ENCODE measurements at regions not wholly inside any gene's neighbourhood (a gene's known extent, or its start where the extent isn't known, plus 50 kb on each side); places are given as distances from the start of the nearest gene placed in this dataset.

DNA sequence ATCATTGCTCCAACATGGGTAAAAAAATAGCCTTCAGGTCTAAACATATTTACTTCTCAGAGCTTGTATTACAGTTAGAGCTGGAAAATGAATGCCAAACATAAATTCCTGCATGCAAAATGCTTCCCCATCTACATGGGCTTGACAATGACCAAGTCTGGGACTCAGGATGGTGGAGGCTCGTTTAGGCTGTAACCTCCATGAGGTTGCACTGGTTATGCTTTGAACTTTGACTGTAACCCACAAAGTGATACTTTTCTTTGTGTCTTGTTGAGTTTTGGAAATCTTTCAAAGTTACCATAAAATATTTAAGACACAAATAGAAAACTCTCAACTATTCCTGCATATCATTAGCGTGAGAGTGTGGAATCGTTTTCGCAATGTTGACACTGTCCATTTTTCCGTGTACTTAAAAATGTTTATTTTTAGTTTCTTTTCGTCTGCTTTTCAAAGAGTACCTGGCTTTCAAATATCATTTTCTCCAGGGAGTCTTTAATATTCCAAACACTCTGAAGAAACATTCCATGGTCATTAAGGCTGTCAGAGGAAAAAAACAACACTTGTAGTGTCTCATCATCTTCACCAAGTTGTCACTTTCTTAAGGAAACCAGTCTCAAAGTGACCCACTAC is 487.8 kb downstream of the ENC1 start:
- Histone ChIP-seq H3K27me3 (replicated peaks; ENCODE audit: control insufficient read depth, insufficient read depth, low read length) (no peaks in the 10 kb centered on the region), H3K9ac (ENCODE audit: low read length) (no peak overlapping the region), H3K4me3 (ENCODE audit: low read length) (no peak overlapping the region), H3K9me3 (ENCODE audit: control insufficient read depth, low read length) (no peaks in the 10 kb centered on the region), H3K4me1 (ENCODE audit: control insufficient read depth, insufficient read depth, low read length) (peaks cover 3% of the 10 kb centered on the region), H3K36me3 (ENCODE audit: control insufficient read depth, insufficient read depth, low read length, severe bottlenecking) (no peaks in the 10 kb centered on the region)
- DNase-seq (ENCODE audit: low read depth) = no peak

GRCh38 chr5:74152136-74152535 is 488.4 kb downstream of the ENC1 start:
- DNase-seq (ENCODE audit: low read depth) = no peak
- Histone ChIP-seq H3K36me3 (ENCODE audit: control insufficient read depth, insufficient read depth, low read length, severe bottlenecking) (no peaks in the 10 kb centered on the region), H3K4me3 (ENCODE audit: low read length) (no peak overlapping the region), H3K27me3 (replicated peaks; ENCODE audit: control insufficient read depth, insufficient read depth, low read length) (no peaks in the 10 kb centered on the region), H3K9me3 (ENCODE audit: control insufficient read depth, low read length) (no peaks in the 10 kb centered on the region), H3K4me1 (ENCODE audit: control insufficient read depth, insufficient read depth, low read length) (peaks cover 3% of the 10 kb centered on the region), H3K9ac (ENCODE audit: low read length) (no peak overlapping the region)

DNA sequence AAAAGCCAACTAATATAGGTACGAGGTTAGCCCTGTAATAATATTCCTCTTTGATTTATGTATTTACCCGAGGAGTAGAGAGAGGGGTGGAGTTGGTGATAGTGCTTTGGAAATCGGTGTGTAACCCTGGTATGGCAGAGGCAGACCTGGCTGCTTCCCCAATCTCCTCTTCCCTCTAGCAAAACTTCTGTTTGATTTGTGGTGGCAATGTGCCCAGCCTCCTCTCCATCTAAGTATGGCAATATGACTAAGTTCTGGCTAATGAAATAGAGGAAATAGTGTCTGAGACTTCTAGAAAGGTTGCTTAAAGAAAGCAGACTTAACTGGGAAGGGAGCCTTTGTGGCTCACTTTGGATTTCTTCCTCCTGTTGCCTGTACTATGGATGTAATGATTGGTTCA is 491.1 kb downstream of the ENC1 start:
- H3K4me1 ChIP-seq (ENCODE audit: control insufficient read depth, insufficient read depth, low read length) = peaks cover 9% of the 10 kb centered on the region
- no peak overlapping the region for H3K9ac ChIP-seq (ENCODE audit: low read length)
- no peaks in the 10 kb centered on the region for H3K36me3 ChIP-seq (ENCODE audit: control insufficient read depth, insufficient read depth, low read length, severe bottlenecking)
- H3K4me3 ChIP-seq (ENCODE audit: low read length) = no peak overlapping the region
- no peaks in the 10 kb centered on the region for H3K9me3 ChIP-seq (ENCODE audit: control insufficient read depth, low read length)
- DNase-seq (ENCODE audit: low read depth) = peak; percentile 65
- H3K27me3 ChIP-seq (replicated peaks; ENCODE audit: control insufficient read depth, insufficient read depth, low read length) = no peaks in the 10 kb centered on the region

DNA sequence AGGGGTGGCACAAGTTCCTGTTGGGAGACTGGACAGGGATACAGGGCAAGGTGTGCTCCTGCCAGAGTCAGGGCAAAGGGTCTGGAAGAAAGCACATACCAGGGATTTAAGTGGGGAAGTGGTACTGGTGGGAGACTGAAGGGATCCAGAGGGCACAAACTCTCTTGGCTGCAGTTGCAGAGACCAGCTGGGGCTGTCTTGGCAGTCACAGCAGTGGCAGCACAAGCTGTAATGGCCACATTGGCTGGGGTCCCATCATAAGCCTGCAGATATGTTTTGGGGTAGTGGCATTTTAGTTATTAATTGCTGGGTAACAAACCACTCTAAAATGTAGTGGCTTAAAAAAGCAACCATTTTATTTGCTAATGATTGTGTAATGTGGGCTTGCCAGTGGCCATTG is 492.2 kb downstream of the ENC1 start:
- DNase-seq (ENCODE audit: low read depth) = no peak
- no peak overlapping the region for H3K4me3 ChIP-seq (ENCODE audit: low read length)
- H3K4me1 ChIP-seq (ENCODE audit: control insufficient read depth, insufficient read depth, low read length) = peaks cover 9% of the 10 kb centered on the region
- H3K27me3 ChIP-seq (replicated peaks; ENCODE audit: control insufficient read depth, insufficient read depth, low read length) = no peaks in the 10 kb centered on the region
- H3K36me3 ChIP-seq (ENCODE audit: control insufficient read depth, insufficient read depth, low read length, severe bottlenecking) = no peaks in the 10 kb centered on the region
- H3K9me3 ChIP-seq (ENCODE audit: control insufficient read depth, low read length) = no peaks in the 10 kb centered on the region
- H3K9ac ChIP-seq (ENCODE audit: low read length) = no peak overlapping the region

- Histone ChIP-seq H3K4me3 (ENCODE audit: low read length) (no peak overlapping the region), H3K4me1 (ENCODE audit: control insufficient read depth, insufficient read depth, low read length) (peaks cover 9% of the 10 kb centered on the region), H3K27me3 (replicated peaks; ENCODE audit: control insufficient read depth, insufficient read depth, low read length) (no peaks in the 10 kb centered on the region), H3K9me3 (ENCODE audit: control insufficient read depth, low read length) (no peaks in the 10 kb centered on the region), H3K36me3 (ENCODE audit: control insufficient read depth, insufficient read depth, low read length, severe bottlenecking) (no peaks in the 10 kb centered on the region), H3K9ac (ENCODE audit: low read length) (no peak overlapping the region)
- DNase-seq (ENCODE audit: low read depth) = no peak
These were observed 493.7 kb downstream of the ENC1 start for GRCh38 chr5:74146796-74147195.

- no peak overlapping the region for H3K9ac ChIP-seq (ENCODE audit: low read length)
- H3K4me1 ChIP-seq (ENCODE audit: control insufficient read depth, insufficient read depth, low read length) = peaks cover 9% of the 10 kb centered on the region
- no peaks in the 10 kb centered on the region for H3K9me3 ChIP-seq (ENCODE audit: control insufficient read depth, low read length)
- H3K27me3 ChIP-seq (replicated peaks; ENCODE audit: control insufficient read depth, insufficient read depth, low read length) = no peaks in the 10 kb centered on the region
- no peak overlapping the region for H3K4me3 ChIP-seq (ENCODE audit: low read length)
- DNase-seq (ENCODE audit: low read depth) = no peak
- no peaks in the 10 kb centered on the region for H3K36me3 ChIP-seq (ENCODE audit: control insufficient read depth, insufficient read depth, low read length, severe bottlenecking)
These were observed 494.6 kb downstream of the ENC1 start for GRCh38 chr5:74145951-74146350.

GRCh38 chr5:74143721-74144330 is 496.7 kb downstream of the ENC1 start:
- Histone ChIP-seq H3K36me3 (ENCODE audit: control insufficient read depth, insufficient read depth, low read length, severe bottlenecking) (no peaks in the 10 kb centered on the region), H3K9ac (ENCODE audit: low read length) (no peak overlapping the region), H3K27me3 (replicated peaks; ENCODE audit: control insufficient read depth, insufficient read depth, low read length) (no peaks in the 10 kb centered on the region)

GRCh38 chr5:74143151-74143550 is 497.4 kb downstream of the ENC1 start:
- no peaks in the 10 kb centered on the region for H3K9me3 ChIP-seq (ENCODE audit: control insufficient read depth, low read length)
- no peaks in the 10 kb centered on the region for H3K27me3 ChIP-seq (replicated peaks; ENCODE audit: control insufficient read depth, insufficient read depth, low read length)
- no peak overlapping the region for H3K9ac ChIP-seq (ENCODE audit: low read length)
- H3K36me3 ChIP-seq (ENCODE audit: control insufficient read depth, insufficient read depth, low read length, severe bottlenecking) = no peaks in the 10 kb centered on the region
- no peak for DNase-seq (ENCODE audit: low read depth)
- no peak overlapping the region for H3K4me3 ChIP-seq (ENCODE audit: low read length)
- H3K4me1 ChIP-seq (ENCODE audit: control insufficient read depth, insufficient read depth, low read length) = peaks cover 9% of the 10 kb centered on the region

More at GRCh38 chr5:74143721-74144330, 496.7 kb downstream of the ENC1 start:
- DNase-seq (ENCODE audit: low read depth) = no peak
- Histone ChIP-seq H3K4me1 (ENCODE audit: control insufficient read depth, insufficient read depth, low read length) (peaks cover 9% of the 10 kb centered on the region), H3K9me3 (ENCODE audit: control insufficient read depth, low read length) (no peaks in the 10 kb centered on the region), H3K4me3 (ENCODE audit: low read length) (no peak overlapping the region)

- peak; percentile 36 for DNase-seq (ENCODE audit: low read depth)
- no peaks in the 10 kb centered on the region for H3K27me3 ChIP-seq (replicated peaks; ENCODE audit: control insufficient read depth, insufficient read depth, low read length)
- H3K4me3 ChIP-seq (ENCODE audit: low read length) = no peak overlapping the region
- H3K36me3 ChIP-seq (ENCODE audit: control insufficient read depth, insufficient read depth, low read length, severe bottlenecking) = no peaks in the 10 kb centered on the region
- H3K4me1 ChIP-seq (ENCODE audit: control insufficient read depth, insufficient read depth, low read length) = peaks cover 9% of the 10 kb centered on the region
- H3K9ac ChIP-seq (ENCODE audit: low read length) = no peak overlapping the region
- no peaks in the 10 kb centered on the region for H3K9me3 ChIP-seq (ENCODE audit: control insufficient read depth, low read length)
These were observed 499.5 kb downstream of the ENC1 start for GRCh38 chr5:74141053-74141452.

DNA sequence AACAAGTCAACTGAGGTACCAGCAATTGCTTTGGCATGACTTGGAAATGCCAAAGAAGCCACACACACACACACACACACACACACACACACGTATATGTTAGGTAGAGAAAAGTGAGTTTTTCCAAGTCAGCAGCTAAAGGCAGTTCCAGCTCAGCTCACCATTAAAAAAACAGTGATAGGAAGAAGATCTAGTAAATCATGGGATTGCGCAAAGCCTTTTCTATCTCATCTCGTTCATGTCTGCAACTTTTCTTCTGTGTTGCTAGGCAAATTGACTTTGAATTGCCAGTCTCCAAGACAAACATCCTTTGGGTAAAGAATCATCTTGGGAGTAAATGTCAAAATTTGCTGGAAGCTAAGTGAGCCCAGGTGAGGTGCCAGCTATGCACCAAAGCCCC is 500.1 kb downstream of the ENC1 start:
- Histone ChIP-seq H3K9me3 (ENCODE audit: control insufficient read depth, low read length) (no peaks in the 10 kb centered on the region), H3K4me3 (ENCODE audit: low read length) (no peak overlapping the region), H3K9ac (ENCODE audit: low read length) (no peak overlapping the region), H3K36me3 (ENCODE audit: control insufficient read depth, insufficient read depth, low read length, severe bottlenecking) (no peaks in the 10 kb centered on the region), H3K4me1 (ENCODE audit: control insufficient read depth, insufficient read depth, low read length) (peaks cover 3% of the 10 kb centered on the region), H3K27me3 (replicated peaks; ENCODE audit: control insufficient read depth, insufficient read depth, low read length) (no peaks in the 10 kb centered on the region)
- DNase-seq (ENCODE audit: low read depth) = no peak

DNA sequence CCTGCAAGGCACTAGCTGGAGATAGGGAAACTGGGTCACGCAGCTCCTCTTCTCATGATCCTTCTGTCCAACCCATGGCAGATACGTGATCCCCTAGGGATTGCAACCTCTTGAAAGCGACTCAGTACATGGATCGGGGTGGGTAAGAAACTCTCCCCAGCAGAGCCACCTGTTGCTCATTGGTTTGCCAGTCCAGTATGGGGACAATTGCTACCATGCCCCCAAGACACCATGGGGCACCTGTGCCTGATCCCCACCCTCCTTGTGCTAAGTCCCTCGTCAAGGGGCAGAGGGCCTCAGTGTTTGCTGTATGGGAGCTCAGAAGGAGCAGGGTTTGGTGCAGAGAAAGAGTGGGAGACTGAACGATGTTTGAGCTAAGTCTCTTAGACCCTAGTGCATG is 500.9 kb downstream of the ENC1 start:
- no peak overlapping the region for H3K4me3 ChIP-seq (ENCODE audit: low read length)
- no peaks in the 10 kb centered on the region for H3K36me3 ChIP-seq (ENCODE audit: control insufficient read depth, insufficient read depth, low read length, severe bottlenecking)
- no peaks in the 10 kb centered on the region for H3K27me3 ChIP-seq (replicated peaks; ENCODE audit: control insufficient read depth, insufficient read depth, low read length)
- H3K4me1 ChIP-seq (ENCODE audit: control insufficient read depth, insufficient read depth, low read length) = no peaks in the 10 kb centered on the region
- no peaks in the 10 kb centered on the region for H3K9me3 ChIP-seq (ENCODE audit: control insufficient read depth, low read length)
- DNase-seq (ENCODE audit: low read depth) = no peak
- H3K9ac ChIP-seq (ENCODE audit: low read length) = no peak overlapping the region

GRCh38 chr5:74138721-74139120 is 501.8 kb downstream of the ENC1 start:
- H3K9me3 ChIP-seq (ENCODE audit: control insufficient read depth, low read length) = no peaks in the 10 kb centered on the region
- H3K4me1 ChIP-seq (ENCODE audit: control insufficient read depth, insufficient read depth, low read length) = no peaks in the 10 kb centered on the region
- no peak for DNase-seq (ENCODE audit: low read depth)
- H3K27me3 ChIP-seq (replicated peaks; ENCODE audit: control insufficient read depth, insufficient read depth, low read length) = peaks cover 3% of the 10 kb centered on the region
- H3K9ac ChIP-seq (ENCODE audit: low read length) = no peak overlapping the region
- no peak overlapping the region for H3K4me3 ChIP-seq (ENCODE audit: low read length)
- no peaks in the 10 kb centered on the region for H3K36me3 ChIP-seq (ENCODE audit: control insufficient read depth, insufficient read depth, low read length, severe bottlenecking)

All from adipocyte (in vitro differentiated cells).